GM10266 (cell line): ENCODE measurements at regions not wholly inside any gene's neighbourhood (a gene's known extent, or its start where the extent isn't known, plus 50 kb on each side); places are given as distances from the start of the nearest gene placed in this dataset.

Experiments used
- DNase-seq: peaks from one replicate; pipeline ENCODE4 v3.0.0; 2012; ENCODE audit errors: extremely low spot score
- TF ChIP-seq, protein P1 (sequence below): IDR thresholded peaks from 2 replicates; pipeline ENCODE4 v1.5.1; 2012; ENCODE audit warnings: mild to moderate bottlenecking, low read depth; ENCODE audit not compliant: control insufficient read depth, insufficient read depth; ENCODE audit errors: missing control alignments

DNA sequence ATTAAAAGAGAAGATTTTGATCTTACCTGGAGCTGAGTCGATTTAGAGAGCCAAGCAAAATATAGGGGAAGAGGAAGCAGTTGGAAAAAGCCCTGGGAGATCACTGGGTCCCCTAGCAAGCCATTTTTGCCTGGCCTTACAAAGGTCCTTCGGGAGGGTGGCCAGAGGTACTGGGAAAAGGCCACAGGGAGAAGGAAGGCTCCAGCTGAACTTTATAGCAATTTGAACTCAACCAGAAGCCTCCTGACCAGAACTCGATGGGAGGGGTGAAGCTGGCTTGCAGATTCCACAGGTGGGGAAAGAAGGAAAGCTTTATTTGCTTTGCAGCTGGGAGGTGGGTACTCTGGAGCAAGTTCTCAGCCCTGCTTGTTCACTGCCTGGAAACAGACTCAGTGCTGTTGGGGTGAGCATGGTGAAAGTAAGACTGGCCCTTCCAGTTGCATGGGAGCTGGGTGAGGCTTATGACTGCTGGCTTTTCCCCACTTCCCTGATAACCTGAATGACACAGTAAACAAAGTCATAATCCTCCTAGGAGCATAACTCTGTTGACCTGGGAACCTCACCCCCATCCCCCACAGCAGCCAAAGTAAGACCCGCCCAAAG, 855.8 kb downstream of the FSCB start:
- DNase-seq = no peak
- TF ChIP-seq, protein P1, sequence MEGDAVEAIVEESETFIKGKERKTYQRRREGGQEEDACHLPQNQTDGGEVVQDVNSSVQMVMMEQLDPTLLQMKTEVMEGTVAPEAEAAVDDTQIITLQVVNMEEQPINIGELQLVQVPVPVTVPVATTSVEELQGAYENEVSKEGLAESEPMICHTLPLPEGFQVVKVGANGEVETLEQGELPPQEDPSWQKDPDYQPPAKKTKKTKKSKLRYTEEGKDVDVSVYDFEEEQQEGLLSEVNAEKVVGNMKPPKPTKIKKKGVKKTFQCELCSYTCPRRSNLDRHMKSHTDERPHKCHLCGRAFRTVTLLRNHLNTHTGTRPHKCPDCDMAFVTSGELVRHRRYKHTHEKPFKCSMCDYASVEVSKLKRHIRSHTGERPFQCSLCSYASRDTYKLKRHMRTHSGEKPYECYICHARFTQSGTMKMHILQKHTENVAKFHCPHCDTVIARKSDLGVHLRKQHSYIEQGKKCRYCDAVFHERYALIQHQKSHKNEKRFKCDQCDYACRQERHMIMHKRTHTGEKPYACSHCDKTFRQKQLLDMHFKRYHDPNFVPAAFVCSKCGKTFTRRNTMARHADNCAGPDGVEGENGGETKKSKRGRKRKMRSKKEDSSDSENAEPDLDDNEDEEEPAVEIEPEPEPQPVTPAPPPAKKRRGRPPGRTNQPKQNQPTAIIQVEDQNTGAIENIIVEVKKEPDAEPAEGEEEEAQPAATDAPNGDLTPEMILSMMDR = no peak

DNA sequence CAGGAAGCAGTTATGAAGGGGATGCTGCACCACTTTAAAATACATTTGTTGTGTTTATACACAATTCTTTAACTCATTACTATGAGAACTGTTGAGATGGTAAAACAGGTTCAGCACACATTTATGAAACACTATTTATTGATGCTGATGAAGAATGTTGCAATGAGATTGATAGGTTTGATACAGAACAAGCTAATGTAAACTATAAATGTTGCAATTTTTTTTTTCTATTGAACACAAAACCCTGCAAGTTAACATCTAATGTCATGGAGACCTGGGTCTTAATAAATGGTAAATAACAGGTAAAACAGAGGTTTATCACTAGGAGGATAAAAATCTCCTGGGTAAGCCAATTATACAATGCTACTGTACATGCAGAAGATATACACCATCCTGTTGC, 857.6 kb downstream of the FSCB start:
- TF ChIP-seq, protein P1 = no peak
- no peak for DNase-seq

GRCh38 chr14:43647302-43647701, 859.8 kb downstream of the FSCB start:
- no peak for DNase-seq
- TF ChIP-seq, protein P1 = no peak

- no peak for DNase-seq
- TF ChIP-seq, protein P1 = no peak
Measured at GRCh38 chr14:43640718-43641267, 866.3 kb downstream of the FSCB start.

- DNase-seq = no peak
- TF ChIP-seq, protein P1 = no peak
Measured at GRCh38 chr14:43625294-43625693, 881.8 kb downstream of the FSCB start.

GRCh38 chr14:43621282-43621681, 885.8 kb downstream of the FSCB start:
- TF ChIP-seq, protein P1 = no peak
- no peak for DNase-seq

DNA sequence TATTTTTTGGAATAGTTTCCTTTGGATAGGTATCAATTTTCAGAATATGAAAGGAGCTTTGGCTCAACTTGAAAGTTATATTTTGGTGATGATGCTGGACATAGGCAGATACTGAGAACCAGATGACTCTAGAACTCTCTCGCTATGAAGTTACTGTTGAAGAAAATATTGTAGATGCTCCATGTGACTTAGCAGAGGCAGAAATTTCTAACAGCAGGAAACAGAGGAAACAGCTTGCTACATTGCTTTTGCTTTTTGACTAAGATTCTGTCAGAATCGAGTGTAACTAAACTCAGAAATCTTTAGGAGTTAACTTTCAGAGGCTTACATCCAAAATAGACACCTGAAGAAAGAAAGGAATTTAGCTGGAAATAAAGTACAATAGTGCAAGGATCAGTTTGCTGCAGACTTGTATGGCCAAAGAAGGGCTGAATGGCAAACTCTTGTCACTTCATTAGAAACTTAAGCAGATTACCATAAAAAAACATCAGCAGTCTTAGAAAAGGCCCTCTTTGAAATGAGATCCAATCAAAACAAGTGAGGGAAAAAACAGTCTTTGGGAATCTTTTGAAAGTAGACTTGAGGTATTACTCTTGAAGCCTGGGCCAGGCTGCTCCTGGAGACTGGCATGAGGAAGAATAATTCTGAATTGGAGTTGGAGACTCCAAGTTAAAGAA, 911.8 kb downstream of the FSCB start:
- TF ChIP-seq, protein P1 = no peak
- DNase-seq = no peak
